NB4 (cell line): ENCODE measurements at regions not wholly inside any gene's neighbourhood (a gene's known extent, or its start where the extent isn't known, plus 50 kb on each side); places are given as distances from the start of the nearest gene placed in this dataset.

Source experiments
- POLR2A ChIP-seq: IDR thresholded peaks from 2 replicates; pipeline ENCODE4 v1.6.1; 2011; ENCODE audit warnings: mild to moderate bottlenecking; ENCODE audit not compliant: insufficient read length; ENCODE audit errors: extremely low read depth
- TF ChIP-seq, protein P1 (sequence below): IDR thresholded peaks from one replicate; pipeline ENCODE4 v1.5.1; 2012; ENCODE audit warnings: low read depth, low read length
- TF ChIP-seq, protein P2 (sequence below): IDR thresholded peaks from 2 replicates; pipeline ENCODE4 v1.6.1; 2011; ENCODE audit warnings: low read depth, low read length

DNA sequence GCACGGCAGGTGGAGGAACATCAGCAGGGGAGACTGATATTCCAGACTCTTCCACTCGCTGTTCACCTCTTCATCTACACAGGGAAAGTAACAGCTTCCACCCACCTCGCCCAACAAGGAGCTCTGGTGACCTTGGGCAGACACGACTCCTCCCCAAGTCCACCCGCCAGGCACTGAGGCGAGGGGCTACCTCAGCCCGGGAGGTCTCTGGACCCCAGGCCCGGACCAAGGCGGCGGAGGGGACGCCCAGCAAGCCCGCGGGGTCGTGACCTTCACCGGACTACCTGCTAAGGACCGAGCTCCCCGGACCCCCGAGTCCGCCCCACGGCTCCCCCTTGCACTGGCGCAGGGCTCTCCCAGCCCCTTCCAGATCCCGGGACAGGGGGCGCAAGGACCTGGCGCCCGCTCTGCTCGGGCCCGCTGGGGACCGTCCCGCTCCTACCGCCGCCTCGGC, 70.2 kb upstream of the LPCAT1 start:
- TF ChIP-seq, protein P1, sequence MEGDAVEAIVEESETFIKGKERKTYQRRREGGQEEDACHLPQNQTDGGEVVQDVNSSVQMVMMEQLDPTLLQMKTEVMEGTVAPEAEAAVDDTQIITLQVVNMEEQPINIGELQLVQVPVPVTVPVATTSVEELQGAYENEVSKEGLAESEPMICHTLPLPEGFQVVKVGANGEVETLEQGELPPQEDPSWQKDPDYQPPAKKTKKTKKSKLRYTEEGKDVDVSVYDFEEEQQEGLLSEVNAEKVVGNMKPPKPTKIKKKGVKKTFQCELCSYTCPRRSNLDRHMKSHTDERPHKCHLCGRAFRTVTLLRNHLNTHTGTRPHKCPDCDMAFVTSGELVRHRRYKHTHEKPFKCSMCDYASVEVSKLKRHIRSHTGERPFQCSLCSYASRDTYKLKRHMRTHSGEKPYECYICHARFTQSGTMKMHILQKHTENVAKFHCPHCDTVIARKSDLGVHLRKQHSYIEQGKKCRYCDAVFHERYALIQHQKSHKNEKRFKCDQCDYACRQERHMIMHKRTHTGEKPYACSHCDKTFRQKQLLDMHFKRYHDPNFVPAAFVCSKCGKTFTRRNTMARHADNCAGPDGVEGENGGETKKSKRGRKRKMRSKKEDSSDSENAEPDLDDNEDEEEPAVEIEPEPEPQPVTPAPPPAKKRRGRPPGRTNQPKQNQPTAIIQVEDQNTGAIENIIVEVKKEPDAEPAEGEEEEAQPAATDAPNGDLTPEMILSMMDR = no peak
- no peak for TF ChIP-seq POLR2A
- TF ChIP-seq, protein P2, sequence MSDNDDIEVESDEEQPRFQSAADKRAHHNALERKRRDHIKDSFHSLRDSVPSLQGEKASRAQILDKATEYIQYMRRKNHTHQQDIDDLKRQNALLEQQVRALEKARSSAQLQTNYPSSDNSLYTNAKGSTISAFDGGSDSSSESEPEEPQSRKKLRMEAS = no peak
